H1 (cell line): ENCODE measurements at regions not wholly inside any gene's neighbourhood (a gene's known extent, or its start where the extent isn't known, plus 50 kb on each side); places are given as distances from the start of the nearest gene placed in this dataset.
A peak's percentile ranks its signal among the peaks of the same experiment; 100 is the strongest.

Source experiments
- CTCF ChIA-PET: fragments of 300-600 bp; sonication (Branson Sonifier 250); formaldehyde crosslinking; loops from one replicate; lab custom pipeline; 2021; ENCODE audit not compliant: partially characterized antibody; lab: Charles Lee
- POLR2A ChIA-PET: fragments of 300-600 bp; sonication (Branson Sonifier 250); formaldehyde crosslinking; loops from one replicate; lab custom pipeline; 2021; ENCODE audit warnings: inconsistent platforms; ENCODE audit not compliant: partially characterized antibody; lab: Charles Lee
- DNase-seq, 2 experiments: peaks; one replicate each; pipeline versions ENCODE4 v3.0.0 to v3.0.0-alpha.2; 2010 to 2022; ENCODE audit warnings: low spot score in 2 of 2, low read depth in 1 of 2, mixed read lengths in 1 of 2
- FAIRE-seq: peaks from 2 replicates; lab custom pipeline; 2011; peaks lifted over from hg19 to GRCh38; lab: Jason Lieb, UNC
- H2AFZ ChIP-seq: 2 replicates; pipeline ENCODE4 v1.8.1; 2012; ENCODE audit warnings: low read length, inconsistent platforms
- H2AK5ac ChIP-seq: 2 replicates; pipeline ENCODE4 v1.6.1; 2013; ENCODE audit warnings: low read depth, low read length
- H2BK120ac ChIP-seq: replicated peaks from 2 replicates; pipeline ENCODE3; 2013; ENCODE audit warnings: low read depth, low read length, inconsistent platforms
- H2BK12ac ChIP-seq: 2 replicates; pipeline ENCODE4 v1.6.1; 2013; ENCODE audit warnings: low read depth, low read length
- H2BK15ac ChIP-seq: 2 replicates; pipeline ENCODE4 v1.6.1; 2013; ENCODE audit warnings: low read length
- H2BK20ac ChIP-seq: 2 replicates; pipeline ENCODE4 v1.6.1; 2013; ENCODE audit warnings: low read length
- H2BK5ac ChIP-seq: 2 replicates; pipeline ENCODE4 v1.6.1; 2013; ENCODE audit warnings: low read depth, low read length
- H3K14ac ChIP-seq: 2 replicates; pipeline ENCODE4 v1.6.1; 2013; ENCODE audit warnings: inconsistent platforms; ENCODE audit not compliant: insufficient read length
- H3K18ac ChIP-seq: 2 replicates; pipeline ENCODE4 v1.6.1; 2013; ENCODE audit warnings: low read length; ENCODE audit errors: extremely low read depth
- H3K23ac ChIP-seq: 2 replicates; pipeline ENCODE4 v1.6.1; 2013; ENCODE audit warnings: inconsistent platforms; ENCODE audit not compliant: insufficient read length
- H3K23me2 ChIP-seq: 2 replicates; pipeline ENCODE4 v1.6.1; 2013; ENCODE audit warnings: low read depth, low read length
- H3K27ac ChIP-seq: 2 replicates; pipeline ENCODE4 v1.6.1; 2011; ENCODE audit warnings: low read depth, low read length, inconsistent platforms
- H3K27me3 ChIP-seq, 4 experiments: replicated peaks in 1 of 4; 1 replicate in 1 of 4; 2 replicates in 3 of 4; pipeline versions ENCODE4 v1.6.1 to v1.8.1; 2011 to 2013; ENCODE audit warnings: low read length in 3 of 4, mild to moderate bottlenecking in 3 of 4, inconsistent platforms in 2 of 4, mixed read lengths in 2 of 4, moderate library complexity in 1 of 4; ENCODE audit not compliant: control insufficient read depth in 3 of 4, insufficient read depth in 3 of 4; ENCODE audit errors: extremely low read depth in 1 of 4
- H3K36me3 ChIP-seq, 4 experiments: 2 replicates each; pipeline versions ENCODE4 v1.6.1 to v1.8.1; 2011 to 2013; ENCODE audit warnings: mild to moderate bottlenecking in 4 of 4, low read length in 3 of 4, moderate library complexity in 2 of 4, control low read depth in 1 of 4, inconsistent platforms in 1 of 4; ENCODE audit not compliant: insufficient read depth in 4 of 4, control insufficient read depth in 2 of 4
- H3K4ac ChIP-seq: replicated peaks from 2 replicates; pipeline ENCODE3; 2013; ENCODE audit warnings: low read length, low read depth, mixed read lengths, inconsistent platforms; ENCODE audit not compliant: insufficient read length
- H3K4me1 ChIP-seq, 4 experiments: replicated peaks in 1 of 4; 1 replicate in 1 of 4; 2 replicates in 3 of 4; pipeline versions ENCODE4 v1.6.1 to v1.8.1; 2011 to 2013; ENCODE audit warnings: low read length in 3 of 4, inconsistent platforms in 2 of 4, mixed read lengths in 1 of 4; ENCODE audit not compliant: insufficient read depth in 4 of 4, control insufficient read depth in 3 of 4
- H3K4me2 ChIP-seq, 2 experiments: 2 replicates each; pipeline versions ENCODE4 v1.6.1 to v1.8.1; 2011 to 2013; ENCODE audit warnings: low read depth in 2 of 2, low read length in 2 of 2, control low read depth in 1 of 2, inconsistent platforms in 1 of 2, mild to moderate bottlenecking in 1 of 2; ENCODE audit not compliant: insufficient read depth in 1 of 2
- H3K4me3 ChIP-seq, 4 experiments: fragments of 200-600, 300-600 bp in 1 of 4; sonication (generic), shearing (Covaris generic), sonication (Bioruptor Twin) in 1 of 4; 2 replicates each; pipeline versions ENCODE4 v1.5.1 to v1.8.1; 2011 to 2016; ENCODE audit warnings: low read length in 4 of 4, low read depth in 3 of 4, control low read depth in 2 of 4, inconsistent platforms in 2 of 4, mild to moderate bottlenecking in 2 of 4, mixed read lengths in 1 of 4, moderate library complexity in 1 of 4; ENCODE audit not compliant: insufficient read depth in 2 of 4; ENCODE audit errors: extremely low read depth in 1 of 4
- H3K56ac ChIP-seq: replicated peaks from 2 replicates; pipeline ENCODE3; 2013; ENCODE audit warnings: low read depth, mild to moderate bottlenecking, mixed read lengths, low read length, inconsistent platforms; ENCODE audit not compliant: insufficient read length
- H3K79me1 ChIP-seq: 2 replicates; pipeline ENCODE4 v1.6.1; 2013; ENCODE audit warnings: low read depth, low read length, control low read depth
- H3K79me2 ChIP-seq, 2 experiments: 2 replicates each; pipeline versions ENCODE4 v1.6.1 to v1.8.1; 2012 to 2013; ENCODE audit warnings: low read length in 2 of 2, mild to moderate bottlenecking in 2 of 2, inconsistent platforms in 1 of 2; ENCODE audit not compliant: insufficient read depth in 2 of 2, control insufficient read depth in 1 of 2
- H3K9ac ChIP-seq, 4 experiments: replicated peaks in 1 of 4; 1 replicate in 1 of 4; 2 replicates in 3 of 4; pipeline versions ENCODE4 v1.6.1 to v1.8.1; 2011 to 2013; ENCODE audit warnings: low read depth in 3 of 4, low read length in 3 of 4, control low read depth in 2 of 4, mild to moderate bottlenecking in 2 of 4, moderate library complexity in 2 of 4, inconsistent platforms in 1 of 4; ENCODE audit errors: extremely low read depth in 1 of 4
- H3K9me3 ChIP-seq, 2 experiments: 2 replicates each; pipeline versions ENCODE4 v1.6.1 to v1.8.1; 2012 to 2013; ENCODE audit warnings: mild to moderate bottlenecking in 2 of 2, moderate library complexity in 2 of 2, control low read depth in 1 of 2, inconsistent platforms in 1 of 2, low read depth in 1 of 2, low read length in 1 of 2, mixed read lengths in 1 of 2; ENCODE audit not compliant: insufficient read depth in 2 of 2
- H4K20me1 ChIP-seq, 2 experiments: replicated peaks in 1 of 2; 2 replicates each; pipeline versions ENCODE3 to v1.8.1; 2011 to 2013; ENCODE audit warnings: inconsistent platforms in 2 of 2, low read length in 2 of 2, mild to moderate bottlenecking in 1 of 2; ENCODE audit not compliant: insufficient read depth in 2 of 2, control insufficient read depth in 1 of 2
- H4K5ac ChIP-seq: 2 replicates; pipeline ENCODE4 v1.6.1; 2013; ENCODE audit warnings: low read length, low read depth, mixed read lengths, inconsistent platforms; ENCODE audit not compliant: insufficient read length
- H4K8ac ChIP-seq: 2 replicates; pipeline ENCODE4 v1.8.0; 2013; ENCODE audit warnings: mild to moderate bottlenecking, moderate library complexity, low read length, inconsistent platforms; ENCODE audit not compliant: insufficient read depth; ENCODE audit errors: extremely low read depth
- H4K91ac ChIP-seq: replicated peaks from 2 replicates; pipeline ENCODE3; 2013; ENCODE audit warnings: low read length, mixed read lengths, inconsistent platforms; ENCODE audit not compliant: insufficient read length
- CTCF ChIP-seq, 3 experiments: IDR thresholded peaks; 1 replicate in 2 of 3; 2 replicates in 1 of 3; pipeline versions ENCODE4 v1.5.1 to v1.6.1; 2011; ENCODE audit warnings: low read length in 3 of 3, mild to moderate bottlenecking in 3 of 3, inconsistent platforms in 2 of 3, low read depth in 1 of 3, moderate library complexity in 1 of 3; ENCODE audit not compliant: insufficient read depth in 1 of 3; ENCODE audit errors: control extremely low read depth in 1 of 3
- GTF2F1 ChIP-seq: IDR thresholded peaks from 2 replicates; pipeline ENCODE4 v1.6.1; 2012; ENCODE audit warnings: low read depth, low read length, improper control_type of control experiment, borderline replicate concordance
- RAD21 ChIP-seq, 2 experiments: IDR thresholded peaks in 1 of 2; conservative IDR thresholded peaks in 1 of 2; 2 replicates each; pipeline ENCODE4 v1.6.1; 2011; ENCODE audit warnings: low read depth in 2 of 2, low read length in 2 of 2, improper control_type of control experiment in 1 of 2, inconsistent platforms in 1 of 2, mild to moderate bottlenecking in 1 of 2, moderate library complexity in 1 of 2
- WGBS, 2 experiments: shearing (Covaris generic) in 1 of 2; methylation state at CpG; one replicate each; pipeline versions ENCODE4 v1.1.6 to v1.1.7; 2013 to 2015; ENCODE audit warnings: low lambda C conversion rate in 2 of 2, mixed read lengths in 2 of 2, inconsistent platforms in 1 of 2, low coverage in 1 of 2, missing lambda C conversion rate in 1 of 2; ENCODE audit not compliant: insufficient replicate concordance in 2 of 2, insufficient coverage in 1 of 2, insufficient read length in 1 of 2; ENCODE audit errors: extremely low coverage in 1 of 2, missing lambda C conversion rate in 1 of 2; 5-methylcytosine and 5-hydroxymethylcytosine counted together

GRCh38 chr20:46791722-46792416 is 82.4 kb downstream of the SLC2A10 start:
- H4K8ac ChIP-seq, result no peak overlapping the region
- no peaks in the 10 kb centered on the region for H3K9me3 ChIP-seq
- H2AK5ac ChIP-seq, result no peak overlapping the region
- no peaks in the 10 kb centered on the region; a peak in 1 of 7 replicates for H3K27me3 ChIP-seq
- no peak for TF ChIP-seq GTF2F1
- TF ChIP-seq CTCF (IDR thresholded peaks at IDR 0.05; ENCODE audit: control extremely low read depth in 1 of 3, insufficient read depth in 1 of 3, low read depth in 1 of 3, low read length in 3 of 3), result peak in 2 of 3 experiments; percentile 10 to 21; a peak in 2 of 4 replicates
- TF ChIP-seq RAD21 (IDR thresholded peaks at IDR 0.05 in 1 of 2, conservative IDR thresholded peaks at IDR 0.05 in 1 of 2; ENCODE audit: low read depth in 2 of 2, low read length in 2 of 2), result peak in 1 of 2 experiments; percentile 3; a peak in 1 of 4 replicates
- 0 out of 2 replicates have a peak overlapping the region, but pooled peaks have one; percentile 30 for H2BK12ac ChIP-seq
- H3K18ac ChIP-seq, result no peak overlapping the region
- H3K23me2 ChIP-seq, result peaks cover 8% of the 10 kb centered on the region; the same call in 1 of the 2 replicates
- H2BK5ac ChIP-seq, result no peak overlapping the region
- H3K14ac ChIP-seq, result no peak overlapping the region
- peaks cover 0 to 9% (median 0%) of the 10 kb centered on the region in 4 experiments; a peak in 3 of 7 replicates for H3K4me1 ChIP-seq
- no peak overlapping the region for H4K5ac ChIP-seq
- H4K91ac ChIP-seq, result peak overlapping the region; percentile 20
- no peak overlapping the region for H3K27ac ChIP-seq
- CTCF ChIA-PET, result interaction anchor here (0.9 to 1.7 kb wide), 2 partner anchors 12 to 25 kb away, joined by 4 read pairs; no protein-coding TSS in a partner anchor
- H3K56ac ChIP-seq, result no peak overlapping the region
- no peak overlapping the region for H3K9ac ChIP-seq
- DNase-seq (no peak), FAIRE-seq (no peak)
- WGBS, 2 experiments, result 78% methylated on average over 10 of the region's 10 CpGs; no CpG with 5 or more reads in 1 of the 2 experiments
- H2BK15ac ChIP-seq, result no peak overlapping the region
- H3K4me3 ChIP-seq, result no peak overlapping the region
- no peak overlapping the region for H2BK120ac ChIP-seq
- H3K4ac ChIP-seq, result no peak overlapping the region
- H3K4me2 ChIP-seq, result no peak overlapping the region
- no peak overlapping the region for H3K23ac ChIP-seq
- no peaks in the 10 kb centered on the region for H3K79me2 ChIP-seq
- no peaks in the 10 kb centered on the region; the same call in none of the 2 replicates for H3K79me1 ChIP-seq
- H2AFZ ChIP-seq, result no peak overlapping the region
- H3K36me3 ChIP-seq, result no peaks in the 10 kb centered on the region
- POLR2A ChIA-PET, result no interaction called here
- H2BK20ac ChIP-seq, result no peak overlapping the region
- H4K20me1 ChIP-seq, result peaks cover 0 to 1% of the 10 kb centered on the region in 2 experiments
